ENCODE measurements at regions not wholly inside any gene's neighbourhood (a gene's known extent, or its start where the extent isn't known, plus 50 kb on each side); places are given as distances from the start of the nearest gene placed in this dataset.

DNA sequence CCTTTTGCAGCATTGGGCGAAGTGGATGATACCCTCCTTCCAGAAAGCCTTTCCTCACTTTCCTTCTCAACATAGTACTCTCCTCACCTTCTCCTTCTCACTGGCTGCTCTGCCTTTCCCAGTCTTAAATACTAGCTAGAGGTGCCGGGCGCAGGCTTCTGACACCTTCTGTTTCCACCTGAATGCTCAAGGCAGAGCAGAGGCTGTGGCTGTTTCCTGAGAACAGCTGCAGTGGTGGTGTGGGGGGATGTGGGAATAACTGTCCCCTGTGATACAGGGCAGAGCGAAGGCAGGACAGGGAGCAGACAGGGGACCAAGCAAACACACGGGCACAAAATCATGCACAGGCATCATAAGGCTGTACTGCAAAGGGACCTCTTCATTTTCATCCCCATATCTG lies 303.1 kb downstream of the SS18 start:
- TF ChIP-seq, protein P1, sequence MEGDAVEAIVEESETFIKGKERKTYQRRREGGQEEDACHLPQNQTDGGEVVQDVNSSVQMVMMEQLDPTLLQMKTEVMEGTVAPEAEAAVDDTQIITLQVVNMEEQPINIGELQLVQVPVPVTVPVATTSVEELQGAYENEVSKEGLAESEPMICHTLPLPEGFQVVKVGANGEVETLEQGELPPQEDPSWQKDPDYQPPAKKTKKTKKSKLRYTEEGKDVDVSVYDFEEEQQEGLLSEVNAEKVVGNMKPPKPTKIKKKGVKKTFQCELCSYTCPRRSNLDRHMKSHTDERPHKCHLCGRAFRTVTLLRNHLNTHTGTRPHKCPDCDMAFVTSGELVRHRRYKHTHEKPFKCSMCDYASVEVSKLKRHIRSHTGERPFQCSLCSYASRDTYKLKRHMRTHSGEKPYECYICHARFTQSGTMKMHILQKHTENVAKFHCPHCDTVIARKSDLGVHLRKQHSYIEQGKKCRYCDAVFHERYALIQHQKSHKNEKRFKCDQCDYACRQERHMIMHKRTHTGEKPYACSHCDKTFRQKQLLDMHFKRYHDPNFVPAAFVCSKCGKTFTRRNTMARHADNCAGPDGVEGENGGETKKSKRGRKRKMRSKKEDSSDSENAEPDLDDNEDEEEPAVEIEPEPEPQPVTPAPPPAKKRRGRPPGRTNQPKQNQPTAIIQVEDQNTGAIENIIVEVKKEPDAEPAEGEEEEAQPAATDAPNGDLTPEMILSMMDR (IDR thresholded peaks at IDR 0.05; ENCODE audit: unreplicated experiment): no peak
- no peak overlapping the region for H3K4me3 Mint-ChIP-seq (ENCODE audit: unreplicated experiment)
- H3K36me3 Mint-ChIP-seq (ENCODE audit: low read depth, unreplicated experiment): no peaks in the 10 kb centered on the region
- no peaks in the 10 kb centered on the region for H3K27me3 Mint-ChIP-seq (ENCODE audit: unreplicated experiment)
- no peaks in the 10 kb centered on the region for H3K9me3 Mint-ChIP-seq (ENCODE audit: unreplicated experiment)
- no peaks in the 10 kb centered on the region for H3K4me1 Mint-ChIP-seq (ENCODE audit: unreplicated experiment)
- H3K27ac Mint-ChIP-seq (ENCODE audit: unreplicated experiment): no peak overlapping the region
- no peak for DNase-seq (ENCODE audit: low spot score)

DNA sequence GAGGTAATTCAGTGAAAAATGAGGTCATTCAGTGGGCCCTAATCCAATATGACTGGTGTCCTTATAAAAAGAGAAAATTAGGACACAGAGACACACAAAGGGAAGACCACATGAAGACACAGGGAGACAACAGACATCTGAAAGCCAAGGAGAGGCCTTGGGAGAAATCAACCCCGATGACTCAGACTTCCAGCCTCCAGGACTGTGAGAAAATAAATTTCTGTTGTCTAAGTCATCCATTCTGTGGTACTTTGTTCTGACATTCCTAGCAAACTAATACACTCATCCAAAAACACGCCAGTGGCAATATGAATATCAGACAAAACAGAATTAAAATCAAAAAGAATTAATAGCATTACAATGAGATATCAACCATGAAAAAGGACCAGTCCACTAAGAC lies 303.7 kb downstream of the SS18 start:
- H3K4me3 Mint-ChIP-seq (ENCODE audit: unreplicated experiment): no peak overlapping the region
- H3K27me3 Mint-ChIP-seq (ENCODE audit: unreplicated experiment): no peaks in the 10 kb centered on the region
- H3K36me3 Mint-ChIP-seq (ENCODE audit: low read depth, unreplicated experiment): no peaks in the 10 kb centered on the region
- H3K4me1 Mint-ChIP-seq (ENCODE audit: unreplicated experiment): no peaks in the 10 kb centered on the region
- TF ChIP-seq, protein P1 (IDR thresholded peaks at IDR 0.05; ENCODE audit: unreplicated experiment): no peak
- DNase-seq (ENCODE audit: low spot score): no peak
- H3K27ac Mint-ChIP-seq (ENCODE audit: unreplicated experiment): no peak overlapping the region
- H3K9me3 Mint-ChIP-seq (ENCODE audit: unreplicated experiment): no peaks in the 10 kb centered on the region

DNA sequence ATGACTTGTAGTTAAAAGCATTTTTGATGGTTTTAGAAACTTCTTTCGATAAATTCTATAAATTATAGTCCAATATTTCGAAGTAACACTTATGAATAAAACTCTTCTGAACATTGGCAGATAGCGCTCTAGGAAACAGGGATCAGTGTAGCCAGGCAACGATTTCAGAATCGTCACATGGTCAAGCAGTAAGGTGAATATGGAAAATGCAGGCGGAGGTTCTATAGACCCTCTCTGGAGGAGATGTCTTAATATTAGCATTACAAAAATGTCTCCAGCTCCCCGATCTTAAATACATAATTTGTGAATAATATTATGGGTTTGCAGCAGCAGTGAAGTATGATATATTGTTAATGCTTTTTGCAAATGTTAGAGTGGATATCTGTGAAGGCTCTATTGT lies 310.3 kb downstream of the SS18 start:
- TF ChIP-seq, protein P1 (IDR thresholded peaks at IDR 0.05; ENCODE audit: unreplicated experiment): no peak
- Mint-ChIP-seq H3K27ac (ENCODE audit: unreplicated experiment) (no peak overlapping the region), H3K36me3 (ENCODE audit: low read depth, unreplicated experiment) (no peaks in the 10 kb centered on the region), H3K27me3 (ENCODE audit: unreplicated experiment) (no peaks in the 10 kb centered on the region), H3K4me3 (ENCODE audit: unreplicated experiment) (no peak overlapping the region), H3K4me1 (ENCODE audit: unreplicated experiment) (no peaks in the 10 kb centered on the region), H3K9me3 (ENCODE audit: unreplicated experiment) (no peaks in the 10 kb centered on the region)
- no peak for DNase-seq (ENCODE audit: low spot score)

DNA sequence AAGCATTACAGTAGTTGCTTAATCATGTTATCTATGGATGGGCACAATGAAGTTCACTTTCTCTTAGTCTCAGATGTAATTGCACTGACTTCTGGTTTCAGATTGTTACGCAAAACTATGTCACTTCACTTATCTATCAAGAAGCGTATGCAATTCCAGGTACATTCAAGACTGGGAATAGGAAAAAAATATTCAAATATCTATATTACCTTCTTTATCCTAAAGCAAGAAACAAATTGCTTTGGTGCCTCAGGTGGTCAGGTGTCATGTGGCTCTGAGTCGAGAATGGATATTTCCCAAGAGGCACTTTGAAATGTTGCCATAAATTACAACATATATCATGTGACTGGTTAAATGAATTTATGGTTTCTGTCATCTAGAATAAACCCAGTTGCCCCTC lies 318.6 kb downstream of the SS18 start:
- TF ChIP-seq, protein P1 (IDR thresholded peaks at IDR 0.05; ENCODE audit: unreplicated experiment): no peak
- Mint-ChIP-seq H3K27ac (ENCODE audit: unreplicated experiment) (no peak overlapping the region), H3K4me1 (ENCODE audit: unreplicated experiment) (no peaks in the 10 kb centered on the region), H3K4me3 (ENCODE audit: unreplicated experiment) (no peak overlapping the region), H3K9me3 (ENCODE audit: unreplicated experiment) (no peaks in the 10 kb centered on the region), H3K36me3 (ENCODE audit: low read depth, unreplicated experiment) (no peaks in the 10 kb centered on the region), H3K27me3 (ENCODE audit: unreplicated experiment) (no peaks in the 10 kb centered on the region)
- no peak for DNase-seq (ENCODE audit: low spot score)

DNA sequence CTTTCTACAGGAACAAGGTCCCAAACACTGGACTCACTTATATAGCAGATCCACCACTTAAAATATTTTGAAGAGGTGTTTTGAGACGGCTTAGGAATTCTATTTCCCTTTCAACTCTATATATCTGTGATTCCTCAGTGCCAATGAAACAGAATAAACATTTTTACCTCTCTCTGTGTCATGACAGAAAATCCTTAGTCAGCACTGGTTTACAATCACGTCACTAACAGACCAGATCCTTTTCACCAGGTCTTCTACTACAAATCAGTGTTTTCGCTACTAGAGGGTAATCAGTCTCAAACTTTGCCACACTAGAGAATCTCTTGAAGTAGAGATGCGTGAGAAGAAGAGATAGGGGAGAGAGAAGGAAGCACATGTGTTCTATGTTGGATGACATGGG lies 325.6 kb downstream of the SS18 start:
- H3K27me3 Mint-ChIP-seq (ENCODE audit: unreplicated experiment): no peaks in the 10 kb centered on the region
- H3K36me3 Mint-ChIP-seq (ENCODE audit: low read depth, unreplicated experiment): no peaks in the 10 kb centered on the region
- no peaks in the 10 kb centered on the region for H3K4me1 Mint-ChIP-seq (ENCODE audit: unreplicated experiment)
- no peak for DNase-seq (ENCODE audit: low spot score)
- H3K4me3 Mint-ChIP-seq (ENCODE audit: unreplicated experiment): no peak overlapping the region
- TF ChIP-seq, protein P1 (IDR thresholded peaks at IDR 0.05; ENCODE audit: unreplicated experiment): no peak
- no peak overlapping the region for H3K27ac Mint-ChIP-seq (ENCODE audit: unreplicated experiment)
- no peaks in the 10 kb centered on the region for H3K9me3 Mint-ChIP-seq (ENCODE audit: unreplicated experiment)
